T1000 (cell line): ENCODE measurements at regions not wholly inside any gene's neighbourhood (a gene's known extent, or its start where the extent isn't known, plus 50 kb on each side); places are given as distances from the start of the nearest gene placed in this dataset.
"Not testable (repeated sequence)": the region's sequence is repeated elsewhere in the genome, so short reads cannot be mapped to it uniquely, and the experiment has no call there.

ENCODE experiments used
- DNase-seq: peaks from one replicate; lab custom pipeline; 2025; ENCODE audit warnings: mixed read lengths; lab: John Stamatoyannopoulos, UW

DNA sequence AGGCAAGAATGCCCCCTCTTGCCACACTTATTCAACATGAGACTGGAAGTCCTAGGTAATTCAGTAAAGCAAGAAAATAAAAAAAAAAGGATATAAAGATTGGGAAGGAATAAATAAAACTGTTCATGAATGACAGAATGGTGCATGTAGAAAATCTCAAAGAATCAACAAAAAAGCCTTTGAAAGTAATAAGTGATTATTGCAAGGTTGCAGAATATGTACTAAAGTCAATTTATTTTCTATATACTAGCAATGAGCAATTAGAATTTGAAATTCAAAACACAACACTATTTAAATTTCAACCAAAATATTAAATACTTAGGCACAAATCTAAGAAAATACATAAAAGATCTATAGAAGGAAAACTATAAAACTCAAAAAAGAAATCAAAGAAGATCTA lies 58.6 kb downstream of the MAGEA10 start:
- no peak for DNase-seq

DNA sequence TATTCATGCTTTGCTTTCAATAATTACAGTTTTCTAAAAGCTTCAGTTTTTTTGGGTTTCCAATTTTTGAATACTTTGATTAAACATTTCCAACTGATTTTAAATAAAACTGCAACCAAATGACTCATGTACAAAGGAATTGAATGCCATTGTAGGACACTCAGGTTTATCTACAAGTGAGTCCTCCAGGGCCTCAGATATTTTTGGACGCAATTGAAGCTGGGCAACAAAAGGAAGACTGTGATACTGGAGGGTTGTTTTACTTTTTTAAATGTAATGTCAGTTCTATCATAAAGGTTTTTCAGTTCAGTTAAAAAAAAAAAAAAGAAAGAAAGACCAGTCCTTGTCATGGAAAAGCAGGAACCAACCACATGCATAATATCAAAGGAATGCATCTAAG lies 64.2 kb downstream of the MAGEA10 start:
- no peak for DNase-seq

DNA sequence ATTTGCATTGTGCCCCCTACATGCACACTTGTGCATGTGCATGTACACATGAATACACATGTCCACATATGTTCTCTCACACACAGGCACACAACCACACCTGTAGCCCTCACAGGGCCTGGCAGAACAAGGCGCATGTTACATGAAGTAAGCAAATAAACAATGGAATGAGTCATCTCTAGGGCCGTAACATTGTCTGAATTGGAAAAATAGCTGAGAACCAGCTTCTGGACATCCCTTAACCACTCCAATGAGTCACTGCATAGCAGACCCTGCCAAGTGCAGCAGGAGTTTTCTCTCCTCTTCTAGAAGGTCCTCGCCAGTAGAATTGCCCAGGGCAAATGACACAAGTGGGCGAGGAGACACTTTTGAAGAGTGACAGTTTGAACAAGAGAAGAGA lies 66.1 kb downstream of the MAGEA10 start:
- peak; percentile 1 for DNase-seq

DNA sequence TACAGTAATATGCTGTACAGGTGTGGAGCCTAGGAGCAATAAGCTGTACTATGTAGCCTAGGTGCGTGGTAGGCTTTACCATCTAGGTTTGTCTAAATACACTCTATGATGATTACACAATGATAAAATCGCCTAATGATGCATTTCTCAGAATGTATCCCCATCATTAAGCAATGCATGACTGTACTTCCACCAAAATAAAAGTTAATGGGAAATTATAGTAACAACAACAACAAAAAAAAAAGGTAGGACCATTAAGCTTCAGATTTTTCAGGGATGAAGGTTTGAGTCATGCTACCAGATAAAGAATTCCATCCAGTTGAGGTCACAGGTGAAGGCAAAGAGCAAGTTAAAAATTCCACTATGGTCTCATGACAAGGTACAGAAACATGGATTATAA lies 68.2 kb downstream of the MAGEA10 start:
- DNase-seq, result no peak

DNA sequence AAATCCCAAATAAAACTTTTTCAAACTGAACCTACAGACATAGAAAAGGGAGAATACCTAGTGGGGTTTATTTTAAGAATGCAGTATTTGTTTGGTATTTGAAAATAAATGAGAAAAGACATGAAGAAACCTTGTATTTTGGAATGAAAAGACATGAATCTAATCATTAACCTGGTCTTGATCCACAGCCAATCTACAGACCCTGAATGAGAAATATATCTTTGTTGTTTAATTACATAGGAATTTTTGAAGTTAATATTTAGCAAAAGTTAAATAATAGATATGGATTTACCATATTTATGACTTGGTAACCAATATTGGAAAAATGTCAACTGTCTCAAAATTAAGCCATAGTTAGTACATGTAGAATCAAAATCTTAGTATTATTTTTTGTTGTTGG lies 76.8 kb downstream of the MAGEA10 start:
- no peak for DNase-seq

DNA sequence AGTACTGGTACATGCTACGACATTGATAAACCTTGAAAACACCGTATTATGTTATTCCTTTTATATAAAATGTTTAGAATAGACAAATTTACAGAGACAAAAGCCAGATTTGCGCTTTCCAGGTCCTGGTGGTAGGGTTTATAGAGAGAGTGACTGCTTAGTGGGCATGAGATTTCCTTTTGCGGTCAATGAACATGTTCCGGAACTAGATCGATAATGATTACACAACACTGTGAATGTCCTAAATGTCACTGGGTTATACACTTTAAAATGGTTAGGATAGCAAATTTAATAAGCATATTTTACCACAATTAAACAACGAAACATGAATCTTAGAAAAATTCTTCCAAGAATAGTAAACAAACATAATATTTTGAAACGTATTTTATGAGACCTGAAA lies 77.3 kb downstream of the MAGEA10 start:
- DNase-seq, result no peak

DNA sequence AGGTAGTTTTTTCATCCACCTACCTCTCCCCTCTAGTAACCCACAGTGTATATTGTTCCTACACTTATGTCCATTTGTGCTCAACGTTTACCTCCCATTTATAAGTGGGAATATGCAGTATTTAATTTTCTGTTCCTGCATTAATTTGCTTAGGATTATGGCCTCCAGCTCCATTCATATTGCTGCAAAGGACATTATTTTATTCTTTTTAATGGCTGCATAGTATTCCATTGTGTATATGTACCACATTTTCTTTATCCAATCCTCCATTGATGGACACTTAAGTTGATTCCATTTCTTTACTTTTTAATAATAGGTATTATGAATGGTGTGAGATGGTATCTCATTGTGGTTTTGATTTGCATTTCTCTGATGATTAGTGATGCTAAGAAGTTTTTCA lies 76.1 kb upstream of the GABRE start:
- not testable (repeated sequence) for DNase-seq

DNA sequence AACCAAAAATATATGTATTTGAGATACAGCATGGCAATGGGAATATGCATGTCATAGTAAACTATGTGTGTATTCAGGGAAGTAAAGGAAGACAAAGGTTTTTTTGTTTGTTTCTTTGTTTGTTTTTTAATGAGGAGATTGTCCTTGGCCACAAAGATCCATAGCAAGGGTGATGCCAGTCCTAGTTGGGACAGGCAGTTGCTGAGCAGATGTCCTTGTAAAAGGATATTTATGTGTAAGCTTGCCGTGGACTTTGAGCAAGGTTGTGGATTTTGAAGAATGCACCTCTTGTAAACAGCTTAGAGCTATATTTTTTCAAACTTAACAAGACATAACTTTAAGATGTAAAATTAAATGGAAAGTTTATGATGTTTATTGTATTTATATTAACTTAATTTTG lies 69.9 kb upstream of the GABRE start:
- DNase-seq, result no peak

DNA sequence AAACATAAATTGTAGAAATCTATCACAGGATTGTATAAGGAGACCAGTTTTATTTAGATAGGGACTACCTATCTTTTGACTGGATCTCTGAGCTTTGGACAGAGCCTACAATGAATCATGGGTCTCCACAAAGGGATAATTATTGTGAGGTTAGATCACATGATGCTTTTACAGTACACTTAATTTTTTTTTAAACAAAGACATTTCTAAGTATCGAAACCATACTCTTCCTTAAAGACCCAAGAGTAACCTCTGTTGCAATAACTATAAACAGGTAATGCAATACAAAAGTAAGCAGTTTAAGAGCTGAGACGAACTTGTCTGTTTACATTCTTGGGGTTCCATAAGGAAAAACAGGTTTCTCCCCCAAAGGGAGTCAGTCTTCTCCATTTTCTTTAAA lies 64.3 kb upstream of the GABRE start:
- no peak for DNase-seq

DNA sequence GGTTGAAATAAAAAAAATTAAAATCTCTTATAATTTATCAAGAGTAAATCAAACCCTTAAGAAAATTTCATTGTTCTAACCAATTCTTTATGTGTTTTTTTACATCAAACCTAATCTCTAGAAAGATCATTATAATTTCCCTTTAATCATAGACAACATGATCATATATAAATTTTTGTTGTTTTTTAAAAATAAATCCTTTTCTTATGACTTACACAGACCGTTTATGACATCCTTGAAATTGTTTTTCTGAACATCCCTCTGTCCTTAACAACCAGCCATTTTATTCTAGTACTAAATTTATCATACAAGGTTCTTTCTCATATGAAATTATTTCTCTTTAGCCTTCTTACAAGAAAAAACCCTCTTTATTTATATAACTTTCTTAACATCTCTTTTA lies 62.7 kb upstream of the GABRE start:
- no peak for DNase-seq

DNA sequence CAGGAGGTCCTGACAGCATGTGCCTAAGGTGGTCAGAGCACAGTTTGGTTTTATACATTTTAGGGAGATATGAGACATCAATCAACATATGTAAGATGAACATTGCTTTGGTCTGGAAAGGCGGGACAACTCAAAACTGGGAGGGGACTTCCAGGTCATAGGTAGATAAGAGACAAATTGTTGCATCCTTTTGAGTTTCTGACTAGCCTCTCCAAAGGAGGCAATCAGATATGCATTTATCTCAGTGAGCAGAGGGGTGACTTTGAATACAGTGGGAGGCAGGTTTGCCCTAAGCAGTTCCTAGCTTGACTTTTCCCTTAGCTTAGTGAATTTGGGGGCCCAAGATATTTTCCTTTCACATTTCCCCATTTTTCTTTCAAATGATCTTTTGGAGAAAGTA lies 56.9 kb upstream of the GABRE start:
- DNase-seq, result not testable (repeated sequence)

DNA sequence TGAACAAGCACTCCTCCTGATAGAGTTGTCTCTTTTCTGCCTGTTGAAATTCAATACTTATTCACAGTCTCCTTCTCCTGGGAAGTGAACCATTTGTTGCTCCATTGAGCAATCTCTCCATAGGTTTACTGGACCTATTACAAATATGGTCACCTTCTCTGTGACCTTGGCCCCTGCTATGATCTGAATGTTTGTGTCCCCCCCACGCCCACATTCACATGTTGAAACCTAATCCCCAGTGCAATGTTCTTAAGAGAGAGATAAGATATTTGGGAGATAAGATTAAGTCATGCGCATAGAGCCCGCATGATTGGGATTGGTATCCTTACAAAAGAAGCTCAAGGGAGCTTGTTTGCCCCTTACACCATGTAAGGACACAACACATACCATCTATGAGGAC lies 54.1 kb upstream of the GABRE start:
- no peak for DNase-seq

DNA sequence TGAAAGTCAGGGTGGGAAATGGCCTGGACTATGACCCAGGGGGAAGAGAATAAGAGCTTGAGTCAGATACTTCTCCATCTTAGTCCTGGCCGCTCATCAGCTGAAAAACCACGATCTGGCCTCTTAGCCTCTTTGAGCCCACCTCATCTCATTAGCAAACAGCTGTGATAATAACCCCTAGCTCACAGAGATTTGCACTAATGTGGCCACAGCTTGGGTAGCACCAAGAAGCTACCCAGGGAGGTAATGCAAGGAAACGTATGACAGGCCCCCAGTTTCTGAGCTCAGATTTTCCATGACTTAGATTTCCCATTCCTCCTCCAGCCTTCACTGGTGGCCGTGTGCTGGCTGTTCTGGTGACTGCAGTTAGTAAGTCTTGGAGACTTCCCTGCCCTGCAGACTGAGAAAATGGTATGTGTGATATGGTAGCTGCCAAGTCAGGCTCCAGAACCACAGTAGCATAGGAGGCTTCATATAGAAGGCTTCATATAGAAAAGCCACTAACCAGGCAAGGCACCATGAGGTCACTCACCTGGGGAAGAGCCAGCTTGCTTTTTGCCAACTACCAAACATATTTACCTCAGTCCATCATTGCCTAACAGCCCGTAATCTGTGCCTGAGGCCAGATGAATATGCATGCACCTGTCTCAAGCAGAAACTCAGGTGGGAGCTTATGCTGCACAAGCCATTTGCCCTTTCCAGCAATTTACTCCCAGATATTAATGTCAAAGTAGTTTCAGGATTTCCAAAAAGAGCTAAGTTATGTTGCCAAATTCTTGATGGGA lies 51.4 kb upstream of the GABRE start:
- DNase-seq, result no peak

DNA sequence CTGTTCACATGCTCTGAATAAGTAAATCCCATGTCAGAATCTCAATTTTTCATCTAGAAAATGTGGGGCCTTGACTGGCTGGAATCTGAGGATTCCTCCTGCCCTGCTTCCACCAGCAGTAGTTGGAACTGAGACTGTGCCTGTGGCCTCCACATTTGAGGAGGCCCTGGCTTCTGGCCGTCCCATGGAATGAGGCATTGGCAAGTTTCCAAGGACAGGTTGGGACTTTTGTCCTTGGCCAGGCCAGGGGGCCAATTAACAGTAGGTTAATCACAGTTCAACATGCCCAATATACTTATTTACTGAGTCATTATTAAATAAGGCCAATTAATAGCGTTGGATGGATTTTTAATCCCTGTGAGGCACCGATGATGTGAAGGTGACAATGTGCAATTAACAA lies 50.2 kb upstream of the GABRE start:
- no peak for DNase-seq
